ENCODE measurements at regions not wholly inside any gene's neighbourhood (a gene's known extent, or its start where the extent isn't known, plus 50 kb on each side); places are given as distances from the start of the nearest gene placed in this dataset.

DNA sequence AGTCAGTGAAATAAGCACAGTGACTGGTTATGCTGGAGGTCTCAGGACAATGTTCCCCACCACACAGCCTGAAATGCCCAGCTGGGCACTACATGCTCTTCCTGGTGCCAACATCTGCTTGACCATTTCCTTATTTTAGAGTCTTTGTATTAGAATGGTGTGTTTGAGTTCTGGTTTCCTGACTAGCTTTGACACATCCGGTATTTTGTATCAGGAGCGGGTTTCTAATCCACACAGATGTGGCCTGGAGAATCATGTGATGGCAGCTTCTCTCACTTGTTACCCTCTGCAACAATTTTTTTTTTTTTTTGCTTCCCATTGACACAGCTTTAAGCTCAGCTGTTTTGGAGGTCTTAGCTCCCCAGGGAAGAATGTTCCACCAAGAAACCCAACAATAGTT is 164.5 kb upstream of the CST7 start:
- no peak for DNase-seq (ENCODE audit: low spot score in 2 of 2, unreplicated experiment in 2 of 2)
- Mint-ChIP-seq H3K4me3 (no peak overlapping the region), H3K36me3 (no peaks in the 10 kb centered on the region), H3K27ac (no peak overlapping the region), H3K4me1 (peaks cover 7% of the 10 kb centered on the region), H3K27me3 (ENCODE audit: low read depth) (peaks cover 11% of the 10 kb centered on the region), H3K9me3 (no peaks in the 10 kb centered on the region)
- TF ChIP-seq, protein P1, sequence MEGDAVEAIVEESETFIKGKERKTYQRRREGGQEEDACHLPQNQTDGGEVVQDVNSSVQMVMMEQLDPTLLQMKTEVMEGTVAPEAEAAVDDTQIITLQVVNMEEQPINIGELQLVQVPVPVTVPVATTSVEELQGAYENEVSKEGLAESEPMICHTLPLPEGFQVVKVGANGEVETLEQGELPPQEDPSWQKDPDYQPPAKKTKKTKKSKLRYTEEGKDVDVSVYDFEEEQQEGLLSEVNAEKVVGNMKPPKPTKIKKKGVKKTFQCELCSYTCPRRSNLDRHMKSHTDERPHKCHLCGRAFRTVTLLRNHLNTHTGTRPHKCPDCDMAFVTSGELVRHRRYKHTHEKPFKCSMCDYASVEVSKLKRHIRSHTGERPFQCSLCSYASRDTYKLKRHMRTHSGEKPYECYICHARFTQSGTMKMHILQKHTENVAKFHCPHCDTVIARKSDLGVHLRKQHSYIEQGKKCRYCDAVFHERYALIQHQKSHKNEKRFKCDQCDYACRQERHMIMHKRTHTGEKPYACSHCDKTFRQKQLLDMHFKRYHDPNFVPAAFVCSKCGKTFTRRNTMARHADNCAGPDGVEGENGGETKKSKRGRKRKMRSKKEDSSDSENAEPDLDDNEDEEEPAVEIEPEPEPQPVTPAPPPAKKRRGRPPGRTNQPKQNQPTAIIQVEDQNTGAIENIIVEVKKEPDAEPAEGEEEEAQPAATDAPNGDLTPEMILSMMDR (IDR thresholded peaks at IDR 0.05; ENCODE audit: unreplicated experiment) = no peak

DNA sequence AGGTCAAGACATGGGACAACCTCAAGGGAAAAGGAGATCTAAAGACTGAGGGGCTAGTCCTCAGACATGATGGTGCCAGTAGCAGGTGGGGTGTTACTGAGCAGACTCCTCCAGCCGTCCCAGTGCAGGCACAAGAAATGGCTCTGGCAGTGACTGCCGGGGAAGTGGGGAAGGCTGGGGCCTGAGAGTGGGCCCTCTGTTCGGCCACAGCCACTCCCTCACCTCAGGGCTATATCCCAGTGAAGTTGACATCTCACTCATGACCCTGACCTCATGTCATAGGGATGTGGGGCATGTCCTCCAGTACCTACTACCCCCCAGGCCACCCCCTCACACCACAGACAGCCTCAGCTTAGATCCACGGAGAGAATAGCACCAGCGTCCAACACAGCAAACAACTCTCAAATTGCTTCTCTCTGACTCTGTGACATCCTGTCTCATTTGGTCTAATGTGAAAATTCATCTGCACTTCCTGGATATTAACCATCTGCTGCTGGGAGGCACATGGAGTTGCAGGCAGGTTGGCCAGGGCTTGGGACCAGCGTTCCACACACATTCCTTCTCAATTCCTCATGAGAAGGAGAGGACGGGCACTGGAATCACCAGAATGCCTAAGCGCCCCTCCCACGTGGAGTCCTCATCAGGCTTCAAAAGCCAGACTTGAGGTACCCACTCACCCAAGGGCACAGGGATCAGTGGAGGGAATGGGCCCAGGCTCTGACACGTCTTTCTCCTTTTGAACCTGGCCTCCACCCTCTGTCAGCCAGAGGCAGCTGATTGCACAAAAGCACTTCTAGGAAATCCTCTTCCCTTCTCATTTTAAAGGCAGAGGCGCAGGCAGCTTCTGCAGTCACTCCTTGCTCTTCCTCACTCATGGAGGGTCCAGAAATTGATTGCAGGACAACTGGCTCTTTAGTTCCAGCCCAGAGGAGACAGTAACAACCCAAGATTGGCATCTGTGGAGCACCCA is 163.6 kb upstream of the CST7 start:
- TF ChIP-seq, protein P1 (IDR thresholded peaks at IDR 0.05; ENCODE audit: unreplicated experiment) = no peak
- peaks cover 9% of the 10 kb centered on the region for H3K27me3 Mint-ChIP-seq (ENCODE audit: low read depth)
- DNase-seq (ENCODE audit: low spot score in 2 of 2, unreplicated experiment in 2 of 2) = no peak
- H3K36me3 Mint-ChIP-seq = no peaks in the 10 kb centered on the region
- H3K9me3 Mint-ChIP-seq = no peaks in the 10 kb centered on the region
- H3K4me3 Mint-ChIP-seq = no peak overlapping the region
- H3K27ac Mint-ChIP-seq = peak overlapping the region; percentile 55
- peaks cover 7% of the 10 kb centered on the region for H3K4me1 Mint-ChIP-seq

DNA sequence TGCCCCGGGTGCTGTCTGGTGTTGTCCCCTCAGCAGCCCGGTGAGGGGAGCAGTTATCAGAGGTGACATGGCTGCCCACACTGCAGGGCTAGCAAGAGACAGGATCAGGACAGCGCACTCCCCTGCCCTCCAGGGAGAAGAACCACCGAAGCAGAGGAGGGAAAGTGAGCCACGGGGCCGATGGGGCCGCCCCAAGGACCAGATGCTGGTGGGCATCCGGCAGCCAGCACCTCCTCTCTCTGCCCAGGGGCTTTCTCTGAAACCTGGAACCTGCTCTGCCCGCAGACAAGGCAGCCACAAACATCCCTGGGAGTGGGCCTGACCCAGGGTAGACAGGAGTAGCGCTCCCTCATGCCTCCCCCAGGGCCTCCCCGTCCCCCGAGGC is 163.0 kb upstream of the CST7 start:
- H3K4me3 Mint-ChIP-seq = no peak overlapping the region
- H3K4me1 Mint-ChIP-seq = peaks cover 7% of the 10 kb centered on the region

DNA sequence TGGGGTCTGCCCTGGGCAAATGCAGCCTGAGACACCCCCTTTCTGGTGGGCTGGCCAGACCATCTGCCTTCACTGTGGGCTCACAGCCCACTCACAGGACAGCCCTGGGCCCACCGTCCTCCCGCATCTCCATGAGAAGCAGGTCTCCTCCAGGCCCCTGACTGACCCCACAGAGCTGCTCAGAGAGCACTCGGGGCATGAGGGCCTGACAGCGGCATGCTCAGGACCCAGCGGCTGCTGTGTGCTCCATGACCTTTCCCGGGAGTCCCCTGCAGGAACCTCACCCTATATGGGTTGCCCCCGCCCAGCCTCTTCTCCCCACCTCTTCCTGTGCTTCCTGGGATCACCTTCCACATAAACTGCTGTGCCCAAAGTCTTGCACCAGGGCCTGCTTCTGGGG is 162.4 kb upstream of the CST7 start:
- no peak for DNase-seq (ENCODE audit: low spot score in 2 of 2, unreplicated experiment in 2 of 2)
- H3K27me3 Mint-ChIP-seq (ENCODE audit: low read depth) = peaks cover 9% of the 10 kb centered on the region
- H3K36me3 Mint-ChIP-seq = no peaks in the 10 kb centered on the region

More for the DNA sequence above, 163.0 kb upstream of the CST7 start:
- no peaks in the 10 kb centered on the region for H3K36me3 Mint-ChIP-seq
- DNase-seq (ENCODE audit: low spot score in 2 of 2, unreplicated experiment in 2 of 2) = no peak
- H3K27me3 Mint-ChIP-seq (ENCODE audit: low read depth) = peaks cover 6% of the 10 kb centered on the region
- TF ChIP-seq, protein P1 (IDR thresholded peaks at IDR 0.05; ENCODE audit: unreplicated experiment) = no peak
- no peak overlapping the region for H3K27ac Mint-ChIP-seq
- H3K9me3 Mint-ChIP-seq = no peaks in the 10 kb centered on the region

DNA sequence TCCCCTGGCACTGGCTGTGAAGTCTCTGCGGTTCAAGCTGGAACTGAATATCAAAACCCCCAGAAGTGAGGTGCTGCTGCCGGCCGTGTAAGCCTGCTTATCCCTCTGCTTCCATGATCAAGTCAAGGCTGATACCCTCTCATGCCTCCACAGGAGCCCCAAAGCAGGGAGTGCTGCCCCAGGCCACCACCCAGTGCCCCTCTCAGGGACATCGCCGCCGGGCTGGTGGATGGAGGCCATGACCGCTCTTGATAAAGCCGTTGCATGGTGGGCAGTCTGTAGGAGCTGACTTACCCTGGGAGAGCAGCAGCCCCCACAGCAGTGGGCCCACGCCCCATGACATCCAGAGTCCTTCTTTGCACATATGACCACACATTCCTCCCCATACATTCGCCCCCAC is 162.0 kb upstream of the CST7 start:
- no peak overlapping the region for H3K27ac Mint-ChIP-seq
- no peaks in the 10 kb centered on the region for H3K36me3 Mint-ChIP-seq
- TF ChIP-seq, protein P1 (IDR thresholded peaks at IDR 0.05; ENCODE audit: unreplicated experiment) = no peak
- H3K9me3 Mint-ChIP-seq = no peaks in the 10 kb centered on the region
- H3K4me1 Mint-ChIP-seq = peaks cover 7% of the 10 kb centered on the region
- no peak overlapping the region for H3K4me3 Mint-ChIP-seq
- DNase-seq (ENCODE audit: low spot score in 2 of 2, unreplicated experiment in 2 of 2) = no peak
- H3K27me3 Mint-ChIP-seq (ENCODE audit: low read depth) = peaks cover 9% of the 10 kb centered on the region

More for the DNA sequence above, 162.4 kb upstream of the CST7 start:
- Mint-ChIP-seq H3K27ac (no peak overlapping the region), H3K9me3 (no peaks in the 10 kb centered on the region), H3K4me1 (peaks cover 7% of the 10 kb centered on the region), H3K4me3 (no peak overlapping the region)
- TF ChIP-seq, protein P1 (IDR thresholded peaks at IDR 0.05; ENCODE audit: unreplicated experiment) = no peak

All from mesothelial cell of epicardium (in vitro differentiated cells).